Uterus (tissue), 2 donors: ENCODE measurements at regions not wholly inside any gene's neighbourhood (a gene's known extent, or its start where the extent isn't known, plus 50 kb on each side); places are given as distances from the start of the nearest gene placed in this dataset.

Experiments used
- POLR2A ChIP-seq, 2 donors: fragments of 450-650 bp; IDR thresholded peaks; one replicate each; pipeline ENCODE4 v1.6.1; 2016; ENCODE audit warnings: antibody characterized with exemption in 2 of 2, mild to moderate bottlenecking in 1 of 2, moderate library complexity in 1 of 2
- TF ChIP-seq, protein P1 (sequence below), 4 experiments: fragments of 200-600 bp in 2 of 4; fragments of 450-650 bp in 2 of 4; sonication (generic) in 2 of 4; IDR thresholded peaks; one replicate each; pipeline ENCODE4 v1.5.1; 2016 to 2019; ENCODE audit warnings: antibody characterized with exemption in 4 of 4, mild to moderate bottlenecking in 2 of 4, moderate library complexity in 1 of 4

DNA sequence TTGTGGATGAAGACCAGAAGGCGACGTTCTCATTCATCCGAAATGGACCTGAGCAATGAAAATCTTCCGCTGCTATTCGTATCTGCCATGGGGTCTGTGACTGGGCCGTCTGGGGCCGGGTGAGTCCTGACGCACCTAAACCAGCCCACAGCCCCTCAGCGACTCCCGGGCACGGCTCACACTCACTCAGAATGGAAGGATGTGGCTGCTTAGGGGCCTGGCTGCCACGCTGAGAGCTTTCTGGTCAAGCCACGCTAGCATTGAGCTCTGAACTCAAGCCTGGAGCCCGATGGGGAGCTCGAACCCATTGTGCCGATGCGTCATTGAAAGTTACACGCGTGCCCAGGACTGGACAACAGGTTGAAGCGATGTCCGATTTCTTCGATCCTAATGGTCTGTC is 97.8 kb downstream of the MRPL36 start:
- TF ChIP-seq, protein P1, sequence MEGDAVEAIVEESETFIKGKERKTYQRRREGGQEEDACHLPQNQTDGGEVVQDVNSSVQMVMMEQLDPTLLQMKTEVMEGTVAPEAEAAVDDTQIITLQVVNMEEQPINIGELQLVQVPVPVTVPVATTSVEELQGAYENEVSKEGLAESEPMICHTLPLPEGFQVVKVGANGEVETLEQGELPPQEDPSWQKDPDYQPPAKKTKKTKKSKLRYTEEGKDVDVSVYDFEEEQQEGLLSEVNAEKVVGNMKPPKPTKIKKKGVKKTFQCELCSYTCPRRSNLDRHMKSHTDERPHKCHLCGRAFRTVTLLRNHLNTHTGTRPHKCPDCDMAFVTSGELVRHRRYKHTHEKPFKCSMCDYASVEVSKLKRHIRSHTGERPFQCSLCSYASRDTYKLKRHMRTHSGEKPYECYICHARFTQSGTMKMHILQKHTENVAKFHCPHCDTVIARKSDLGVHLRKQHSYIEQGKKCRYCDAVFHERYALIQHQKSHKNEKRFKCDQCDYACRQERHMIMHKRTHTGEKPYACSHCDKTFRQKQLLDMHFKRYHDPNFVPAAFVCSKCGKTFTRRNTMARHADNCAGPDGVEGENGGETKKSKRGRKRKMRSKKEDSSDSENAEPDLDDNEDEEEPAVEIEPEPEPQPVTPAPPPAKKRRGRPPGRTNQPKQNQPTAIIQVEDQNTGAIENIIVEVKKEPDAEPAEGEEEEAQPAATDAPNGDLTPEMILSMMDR (IDR thresholded peaks at IDR 0.05) = no peak
- TF ChIP-seq POLR2A (IDR thresholded peaks at IDR 0.05) = no peak
